ENCODE measurements at regions not wholly inside any gene's neighbourhood (a gene's known extent, or its start where the extent isn't known, plus 50 kb on each side); places are given as distances from the start of the nearest gene placed in this dataset.

GRCh38 chr18:72601481-72601880, 57.3 kb upstream of the CBLN2 start:
- no peak for DNase-seq (ENCODE audit: low read depth in 4 of 4, low spot score in 1 of 4)

Data from stimulated activated CD4-positive, alpha-beta T cell treated with anti-CD3 and anti-CD28 coated beads, Interleukin-1b, Interleukin-23, amount 100 ng/mL, for 24 hours (primary cell).